SH-SY5Y (cell line): ENCODE measurements at regions not wholly inside any gene's neighbourhood (a gene's known extent, or its start where the extent isn't known, plus 50 kb on each side); places are given as distances from the start of the nearest gene placed in this dataset.

Experiments
- GATA2 ChIP-seq: IDR thresholded peaks from 2 replicates; pipeline ENCODE4 v1.6.1; 2011; ENCODE audit warnings: mild to moderate bottlenecking, low read depth, low read length
- GATA3 ChIP-seq: IDR thresholded peaks from 2 replicates; pipeline ENCODE4 v1.6.1; 2011; ENCODE audit warnings: low read depth, mild to moderate bottlenecking, low read length, moderate library complexity

GRCh38 chr10:78948621-78949030 is 120.1 kb upstream of the ZMIZ1 start:
- TF ChIP-seq GATA2 (no peak), GATA3 (no peak)

GRCh38 chr10:78950656-78951587 is 117.8 kb upstream of the ZMIZ1 start:
- no peak for TF ChIP-seq GATA2
- TF ChIP-seq GATA3: no peak

DNA sequence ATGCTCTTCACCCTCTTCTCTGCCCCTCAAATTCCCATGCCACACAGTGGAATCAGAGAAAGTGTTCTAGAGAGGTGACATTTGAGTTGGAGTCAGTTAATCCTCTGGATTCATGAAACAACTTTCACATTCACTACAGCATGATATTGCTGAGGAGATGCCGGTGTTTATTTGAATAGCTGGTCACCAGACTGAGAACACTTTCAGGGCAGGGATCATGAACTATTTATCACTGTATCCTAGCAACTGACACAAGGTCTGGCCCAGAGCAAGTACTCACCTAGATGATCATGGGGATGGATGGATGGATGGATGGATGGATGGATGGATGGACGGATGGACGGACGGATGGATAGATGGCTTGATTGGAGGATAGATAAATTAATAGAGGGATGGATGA is 116.7 kb upstream of the ZMIZ1 start:
- TF ChIP-seq GATA3 (no peak), GATA2 (no peak)

DNA sequence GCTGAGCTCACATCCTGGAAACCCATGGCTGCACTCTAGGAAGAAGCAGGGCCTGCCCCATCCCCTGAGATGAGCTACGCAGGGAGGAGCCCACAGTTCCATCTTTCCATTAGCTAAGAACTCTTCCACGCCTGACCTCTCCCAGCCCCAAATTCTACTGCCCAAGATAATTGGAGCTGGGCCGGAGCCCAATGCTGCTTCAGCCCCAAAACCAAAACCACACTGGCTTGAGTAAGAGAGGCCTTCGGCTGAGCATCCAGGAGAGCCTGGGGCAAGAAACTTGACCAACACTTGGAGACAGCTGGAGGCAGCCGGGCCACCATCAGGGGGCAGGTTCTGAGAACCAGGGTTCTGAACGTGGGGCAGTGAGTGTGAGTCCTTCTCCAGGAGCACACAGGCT is 116.1 kb upstream of the ZMIZ1 start:
- TF ChIP-seq GATA3 (no peak), GATA2 (no peak)

GRCh38 chr10:78953113-78953798 is 115.5 kb upstream of the ZMIZ1 start:
- TF ChIP-seq GATA2 (no peak), GATA3 (no peak)

- TF ChIP-seq GATA3 (no peak), GATA2 (no peak)
Measured at GRCh38 chr10:78953799-78954297, 114.9 kb upstream of the ZMIZ1 start.

- TF ChIP-seq GATA2: no peak
- no peak for TF ChIP-seq GATA3
Measured at GRCh38 chr10:78954689-78955088, 114.1 kb upstream of the ZMIZ1 start.

- TF ChIP-seq GATA2 (no peak), GATA3 (no peak)
Measured at GRCh38 chr10:78955206-78955605, 113.6 kb upstream of the ZMIZ1 start.

- no peak for TF ChIP-seq GATA2
- TF ChIP-seq GATA3: no peak
Measured at GRCh38 chr10:78956391-78956790, 112.4 kb upstream of the ZMIZ1 start.

- TF ChIP-seq GATA3: no peak
Measured at GRCh38 chr10:78957471-78958039, 111.2 kb upstream of the ZMIZ1 start.

DNA sequence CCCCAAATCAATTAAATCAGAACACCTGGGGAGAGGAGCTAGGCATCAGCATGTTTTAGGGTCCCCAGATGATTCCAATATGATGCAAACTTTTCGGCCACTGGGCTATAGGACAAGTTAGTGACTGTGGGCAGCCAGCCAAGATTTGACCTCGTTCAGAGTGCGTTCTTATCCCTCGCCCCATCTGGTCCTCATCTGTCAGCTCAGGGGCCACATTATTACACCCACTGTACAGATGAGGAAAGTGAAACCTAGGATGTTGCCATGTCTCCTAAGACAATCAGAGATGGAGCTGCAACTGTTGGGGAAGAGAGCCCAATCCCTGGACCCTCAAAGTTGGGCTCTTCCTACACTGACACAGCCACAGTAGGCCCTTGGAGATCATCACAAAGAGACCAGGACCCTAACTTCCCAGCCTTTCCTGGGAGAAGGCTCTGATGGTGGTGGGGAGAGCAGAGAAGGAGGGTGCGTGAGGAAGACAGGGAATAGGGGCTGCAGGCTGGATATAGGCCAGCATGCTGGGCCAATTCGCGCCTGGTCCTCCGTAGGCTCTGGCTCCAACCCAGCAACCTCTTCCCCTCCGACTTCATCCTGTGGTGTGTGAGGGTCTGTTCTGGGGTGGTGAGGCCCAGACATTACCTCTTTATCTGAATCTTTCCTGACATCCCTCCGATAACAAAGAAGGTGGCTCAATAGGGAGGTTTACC is 109.4 kb upstream of the ZMIZ1 start:
- TF ChIP-seq GATA3 (no peak), GATA2 (0 out of 2 replicates have a peak, but pooled peaks have one; percentile 19)

- TF ChIP-seq GATA2: no peak
- TF ChIP-seq GATA3: no peak
Measured at GRCh38 chr10:78959924-78960285, 108.9 kb upstream of the ZMIZ1 start.

- TF ChIP-seq GATA3 (no peak), GATA2 (no peak)
Measured at GRCh38 chr10:78960316-78960800, 108.4 kb upstream of the ZMIZ1 start.

DNA sequence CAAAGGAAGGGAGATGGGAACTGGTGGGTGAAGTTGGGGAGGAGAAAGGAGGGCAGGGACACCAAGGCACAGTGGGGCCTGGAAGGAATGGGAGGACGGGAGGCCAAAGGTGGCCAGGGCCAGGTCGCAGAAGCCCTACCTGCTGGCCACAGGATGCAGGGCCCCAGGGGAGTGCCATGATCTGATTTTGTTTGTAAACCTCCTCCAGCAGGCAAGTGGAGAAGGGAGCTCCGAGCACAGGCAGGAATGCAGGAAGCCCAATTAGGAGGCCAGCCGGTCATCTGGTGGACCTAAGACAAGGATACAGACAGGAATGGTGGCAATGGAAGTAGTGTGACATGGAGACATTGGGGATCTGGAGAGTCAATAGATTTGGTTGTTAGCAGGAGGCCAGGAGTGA is 107.0 kb upstream of the ZMIZ1 start:
- TF ChIP-seq GATA3 (no peak), GATA2 (no peak)
